HepG2 (cell line): ENCODE measurements at regions not wholly inside any gene's neighbourhood (a gene's known extent, or its start where the extent isn't known, plus 50 kb on each side); places are given as distances from the start of the nearest gene placed in this dataset.
A peak's percentile ranks its signal among the peaks of the same experiment; 100 is the strongest.

Experiments used
- HDAC2 ChIP-seq: sonication (generic); formaldehyde crosslinking; IDR thresholded peaks from 2 replicates; pipeline ENCODE4 v1.4.0; 2020; ENCODE audit warnings: missing genetic modification reagents
- HOXA7 ChIP-seq: sonication (generic); formaldehyde crosslinking; IDR thresholded peaks from 2 replicates; pipeline ENCODE4 v1.8.1; 2022; ENCODE audit warnings: mild to moderate bottlenecking, missing genetic modification reagents, moderate library complexity
- MAZ ChIP-seq, 2 experiments: sonication (generic) in 1 of 2; formaldehyde crosslinking in 1 of 2; IDR thresholded peaks; 2 replicates each; pipeline versions ENCODE4 v1.5.0 to v1.6.1; 2012 to 2020; ENCODE audit warnings: low read depth in 2 of 2, mild to moderate bottlenecking in 2 of 2, borderline replicate concordance in 1 of 2, improper control_type of control experiment in 1 of 2, low read length in 1 of 2, missing genetic modification reagents in 1 of 2, moderate library complexity in 1 of 2
- MEIS1 ChIP-seq: sonication (generic); formaldehyde crosslinking; IDR thresholded peaks from 2 replicates; pipeline ENCODE4 v1.9.0; 2021; ENCODE audit warnings: mild to moderate bottlenecking, missing genetic modification reagents, moderate library complexity, borderline replicate concordance
- MXI1 ChIP-seq: IDR thresholded peaks from 3 replicates; pipeline ENCODE4 v1.6.1; 2012; ENCODE audit warnings: low read depth, low read length, inconsistent platforms, borderline replicate concordance
- NFE2L1 ChIP-seq: sonication (generic); formaldehyde crosslinking; IDR thresholded peaks from 2 replicates; pipeline ENCODE4 v1.4.0; 2020; ENCODE audit warnings: missing genetic modification reagents, mild to moderate bottlenecking, borderline replicate concordance
- NR3C1 ChIP-seq: sonication (generic); formaldehyde crosslinking; IDR thresholded peaks from 2 replicates; pipeline ENCODE4 v1.4.0; 2020; ENCODE audit warnings: missing genetic modification reagents
- PPARG ChIP-seq: conservative IDR thresholded peaks from 2 replicates; pipeline ENCODE4 v1.6.1; 2016; ENCODE audit warnings: missing biosample characterization, missing genetic modification reagents
- RCOR2 ChIP-seq: IDR thresholded peaks from 2 replicates; pipeline ENCODE4 v1.6.1; 2016; ENCODE audit warnings: missing biosample characterization, missing genetic modification reagents
- YY1 ChIP-seq: IDR thresholded peaks from 2 replicates; pipeline ENCODE4 v1.6.1; 2011; ENCODE audit warnings: low read length, low read depth, moderate library complexity, mild to moderate bottlenecking; ENCODE audit not compliant: insufficient read depth, insufficient replicate concordance
- ZBTB1 ChIP-seq: sonication (generic); formaldehyde crosslinking; IDR thresholded peaks from 2 replicates; pipeline ENCODE4 v1.4.0; 2020; ENCODE audit warnings: missing genetic modification reagents, borderline replicate concordance
- ZKSCAN1 ChIP-seq: fragments of 150-350 bp; IDR thresholded peaks from 2 replicates; pipeline ENCODE4 v1.6.1; 2014; ENCODE audit warnings: low read length
- ZNF143 ChIP-seq: sonication (generic); formaldehyde crosslinking; IDR thresholded peaks from 2 replicates; pipeline ENCODE4 v1.4.0; 2020; ENCODE audit warnings: missing genetic modification reagents
- ZNF329 ChIP-seq: sonication (generic); formaldehyde crosslinking; IDR thresholded peaks from 2 replicates; pipeline ENCODE4 v1.9.0; 2021; ENCODE audit warnings: low read depth, mild to moderate bottlenecking, missing genetic modification reagents
- ZNF431 ChIP-seq: sonication (generic); formaldehyde crosslinking; IDR thresholded peaks from 2 replicates; pipeline ENCODE4 v1.9.0; 2022; ENCODE audit warnings: missing genetic modification reagents, low read depth, mild to moderate bottlenecking, borderline replicate concordance
- ZNF530 ChIP-seq: sonication (generic); formaldehyde crosslinking; IDR thresholded peaks from 2 replicates; pipeline ENCODE4 v1.5.0; 2020; ENCODE audit warnings: low read depth, mild to moderate bottlenecking, missing genetic modification reagents
- ZNF556 ChIP-seq: sonication (generic); formaldehyde crosslinking; IDR thresholded peaks from 2 replicates; pipeline ENCODE4 v1.4.0; 2020; ENCODE audit warnings: mild to moderate bottlenecking, missing genetic modification reagents, borderline replicate concordance
- ZNF557 ChIP-seq: sonication (generic); formaldehyde crosslinking; IDR thresholded peaks from 2 replicates; pipeline ENCODE4 v1.4.0; 2020; ENCODE audit warnings: missing genetic modification reagents
- ZSCAN30 ChIP-seq: sonication (generic); formaldehyde crosslinking; IDR thresholded peaks from 2 replicates; pipeline ENCODE4 v1.5.0; 2020; ENCODE audit warnings: mild to moderate bottlenecking, missing genetic modification reagents
- TF ChIP-seq, protein P1 (sequence below): sonication (generic); formaldehyde crosslinking; IDR thresholded peaks from 2 replicates; pipeline ENCODE4 v1.9.0; 2021; ENCODE audit warnings: missing genetic modification reagents, mild to moderate bottlenecking, borderline replicate concordance
- TF ChIP-seq, protein P2 (sequence below): sonication (generic); formaldehyde crosslinking; IDR thresholded peaks from 2 replicates; pipeline ENCODE4 v1.4.0; 2020; ENCODE audit warnings: missing genetic modification reagents
- TF ChIP-seq, protein P3 (sequence below): IDR thresholded peaks from 2 replicates; pipeline ENCODE4 v1.4.0; 2020; ENCODE audit warnings: mild to moderate bottlenecking, missing genetic modification reagents

DNA sequence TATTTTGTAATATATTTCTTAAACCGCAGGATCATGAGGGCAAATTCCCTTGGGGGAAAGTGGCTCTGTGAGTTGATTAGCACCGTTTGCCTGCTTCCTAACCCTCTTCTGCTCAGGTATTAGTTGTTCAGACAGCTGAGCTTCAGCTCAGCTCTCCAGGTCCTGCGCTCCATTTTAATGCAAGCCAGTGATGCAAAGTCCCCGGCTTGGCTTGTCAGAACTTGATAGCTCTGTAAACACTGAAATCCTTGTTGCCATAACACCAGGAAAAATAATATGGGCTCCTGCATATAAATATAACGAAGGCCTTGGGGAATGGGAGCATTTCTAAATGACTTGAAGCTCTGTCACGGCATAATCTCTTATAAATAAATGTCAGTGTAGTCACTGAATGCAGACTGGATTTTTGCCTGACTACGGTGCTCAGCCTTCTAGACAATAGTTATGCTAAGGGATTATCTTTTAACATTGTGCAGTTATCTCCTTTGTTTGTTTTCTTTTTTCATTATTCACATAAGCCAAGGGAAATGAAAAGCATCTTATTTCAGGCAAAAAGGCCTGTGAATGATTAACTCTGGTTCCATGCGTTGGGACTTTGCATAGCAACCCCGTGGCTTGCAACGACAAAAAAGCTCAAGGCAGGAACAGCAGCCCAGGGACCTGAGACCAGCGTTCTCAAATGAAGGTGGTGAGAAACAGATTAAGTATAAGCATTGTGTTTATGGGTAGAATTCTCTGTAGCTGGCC, 253.2 kb downstream of the SPRY1 start (continued):
- TF ChIP-seq MEIS1 (0 out of 2 replicates have a peak, but pooled peaks have one; percentile 33), YY1 (peak; percentile 64), NR3C1 (no peak), ZNF431 (CRISPR knock-in tag) (no peak), ZNF530 (CRISPR knock-in tag) (no peak), HOXA7 (CRISPR knock-in tag) (no peak), ZNF557 (CRISPR knock-in tag) (no peak), ZBTB1 (CRISPR knock-in tag) (no peak), ZSCAN30 (CRISPR knock-in tag) (no peak), PPARG (no peak), ZKSCAN1 (0 out of 2 replicates have a peak, but pooled peaks have one; percentile 28), ZNF556 (CRISPR knock-in tag) (no peak; the same call in 1 of the 2 replicates), RCOR2 (CRISPR knock-in tag) (0 out of 2 replicates have a peak, but pooled peaks have one; percentile 26), HDAC2 (CRISPR knock-in tag) (peak; percentile 33; the same call in 1 of the 2 replicates), ZNF143 (CRISPR knock-in tag) (no peak), MXI1 (peak; percentile 49; the same call in 1 of the 3 replicates), MAZ (IDR thresholded peaks at IDR 0.05; ENCODE audit: borderline replicate concordance, low read depth, low read length) (no peak), MAZ (CRISPR knock-in tag; IDR thresholded peaks at IDR 0.05; ENCODE audit: low read depth) (no peak), ZNF329 (no peak), NFE2L1 (CRISPR knock-in tag) (no peak)
- TF ChIP-seq, protein P1, sequence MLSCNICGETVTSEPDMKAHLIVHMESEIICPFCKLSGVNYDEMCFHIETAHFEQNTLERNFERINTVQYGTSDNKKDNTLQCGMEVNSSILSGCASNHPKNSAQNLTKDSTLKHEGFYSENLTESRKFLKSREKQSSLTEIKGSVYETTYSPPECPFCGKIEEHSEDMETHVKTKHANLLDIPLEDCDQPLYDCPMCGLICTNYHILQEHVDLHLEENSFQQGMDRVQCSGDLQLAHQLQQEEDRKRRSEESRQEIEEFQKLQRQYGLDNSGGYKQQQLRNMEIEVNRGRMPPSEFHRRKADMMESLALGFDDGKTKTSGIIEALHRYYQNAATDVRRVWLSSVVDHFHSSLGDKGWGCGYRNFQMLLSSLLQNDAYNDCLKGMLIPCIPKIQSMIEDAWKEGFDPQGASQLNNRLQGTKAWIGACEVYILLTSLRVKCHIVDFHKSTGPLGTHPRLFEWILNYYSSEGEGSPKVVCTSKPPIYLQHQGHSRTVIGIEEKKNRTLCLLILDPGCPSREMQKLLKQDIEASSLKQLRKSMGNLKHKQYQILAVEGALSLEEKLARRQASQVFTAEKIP (CRISPR knock-in tag), result no peak
- TF ChIP-seq, protein P2, sequence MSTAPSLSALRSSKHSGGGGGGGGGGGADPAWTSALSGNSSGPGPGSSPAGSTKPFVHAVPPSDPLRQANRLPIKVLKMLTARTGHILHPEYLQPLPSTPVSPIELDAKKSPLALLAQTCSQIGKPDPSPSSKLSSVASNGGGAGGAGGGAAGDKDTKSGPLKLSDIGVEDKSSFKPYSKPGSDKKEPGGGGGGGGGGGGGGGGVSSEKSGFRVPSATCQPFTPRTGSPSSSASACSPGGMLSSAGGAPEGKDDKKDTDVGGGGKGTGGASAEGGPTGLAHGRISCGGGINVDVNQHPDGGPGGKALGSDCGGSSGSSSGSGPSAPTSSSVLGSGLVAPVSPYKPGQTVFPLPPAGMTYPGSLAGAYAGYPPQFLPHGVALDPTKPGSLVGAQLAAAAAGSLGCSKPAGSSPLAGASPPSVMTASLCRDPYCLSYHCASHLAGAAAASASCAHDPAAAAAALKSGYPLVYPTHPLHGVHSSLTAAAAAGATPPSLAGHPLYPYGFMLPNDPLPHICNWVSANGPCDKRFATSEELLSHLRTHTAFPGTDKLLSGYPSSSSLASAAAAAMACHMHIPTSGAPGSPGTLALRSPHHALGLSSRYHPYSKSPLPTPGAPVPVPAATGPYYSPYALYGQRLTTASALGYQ, result 0 out of 2 replicates have a peak, but pooled peaks have one; percentile 38
- TF ChIP-seq, protein P3, sequence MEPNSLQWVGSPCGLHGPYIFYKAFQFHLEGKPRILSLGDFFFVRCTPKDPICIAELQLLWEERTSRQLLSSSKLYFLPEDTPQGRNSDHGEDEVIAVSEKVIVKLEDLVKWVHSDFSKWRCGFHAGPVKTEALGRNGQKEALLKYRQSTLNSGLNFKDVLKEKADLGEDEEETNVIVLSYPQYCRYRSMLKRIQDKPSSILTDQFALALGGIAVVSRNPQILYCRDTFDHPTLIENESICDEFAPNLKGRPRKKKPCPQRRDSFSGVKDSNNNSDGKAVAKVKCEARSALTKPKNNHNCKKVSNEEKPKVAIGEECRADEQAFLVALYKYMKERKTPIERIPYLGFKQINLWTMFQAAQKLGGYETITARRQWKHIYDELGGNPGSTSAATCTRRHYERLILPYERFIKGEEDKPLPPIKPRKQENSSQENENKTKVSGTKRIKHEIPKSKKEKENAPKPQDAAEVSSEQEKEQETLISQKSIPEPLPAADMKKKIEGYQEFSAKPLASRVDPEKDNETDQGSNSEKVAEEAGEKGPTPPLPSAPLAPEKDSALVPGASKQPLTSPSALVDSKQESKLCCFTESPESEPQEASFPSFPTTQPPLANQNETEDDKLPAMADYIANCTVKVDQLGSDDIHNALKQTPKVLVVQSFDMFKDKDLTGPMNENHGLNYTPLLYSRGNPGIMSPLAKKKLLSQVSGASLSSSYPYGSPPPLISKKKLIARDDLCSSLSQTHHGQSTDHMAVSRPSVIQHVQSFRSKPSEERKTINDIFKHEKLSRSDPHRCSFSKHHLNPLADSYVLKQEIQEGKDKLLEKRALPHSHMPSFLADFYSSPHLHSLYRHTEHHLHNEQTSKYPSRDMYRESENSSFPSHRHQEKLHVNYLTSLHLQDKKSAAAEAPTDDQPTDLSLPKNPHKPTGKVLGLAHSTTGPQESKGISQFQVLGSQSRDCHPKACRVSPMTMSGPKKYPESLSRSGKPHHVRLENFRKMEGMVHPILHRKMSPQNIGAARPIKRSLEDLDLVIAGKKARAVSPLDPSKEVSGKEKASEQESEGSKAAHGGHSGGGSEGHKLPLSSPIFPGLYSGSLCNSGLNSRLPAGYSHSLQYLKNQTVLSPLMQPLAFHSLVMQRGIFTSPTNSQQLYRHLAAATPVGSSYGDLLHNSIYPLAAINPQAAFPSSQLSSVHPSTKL (CRISPR knock-in tag), result peak; percentile 64; the same call in 1 of the 2 replicates
